Neuronal stem cell (in vitro differentiated cells): ENCODE measurements at regions not wholly inside any gene's neighbourhood (a gene's known extent, or its start where the extent isn't known, plus 50 kb on each side); places are given as distances from the start of the nearest gene placed in this dataset.

ENCODE experiments used
- DNase-seq: peaks from one replicate; pipeline ENCODE4 v3.0.0-alpha.2; 2013; ENCODE audit warnings: low spot score
- H2AFZ ChIP-seq: one replicate; pipeline ENCODE4 v1.6.1; 2013; ENCODE audit warnings: mild to moderate bottlenecking, low read length, inconsistent platforms
- H2AK5ac ChIP-seq: 2 replicates; pipeline ENCODE4 v1.6.1; 2013; ENCODE audit warnings: low read depth, mild to moderate bottlenecking, inconsistent platforms, low read length, moderate library complexity, mixed read lengths
- H2BK120ac ChIP-seq: 2 replicates; pipeline ENCODE4 v1.6.1; 2013; ENCODE audit warnings: low read depth, mild to moderate bottlenecking, inconsistent platforms, low read length, moderate library complexity, mixed read lengths
- H2BK12ac ChIP-seq: one replicate; pipeline ENCODE4 v1.6.1; 2013; ENCODE audit warnings: low read length, inconsistent platforms
- H2BK15ac ChIP-seq: 2 replicates; pipeline ENCODE4 v1.6.1; 2013; ENCODE audit warnings: mild to moderate bottlenecking, low read length, inconsistent platforms, mixed read lengths
- H2BK5ac ChIP-seq: one replicate; pipeline ENCODE4 v1.6.1; 2013; ENCODE audit warnings: inconsistent platforms, mild to moderate bottlenecking, low read length, moderate library complexity
- H3K14ac ChIP-seq: one replicate; pipeline ENCODE4 v1.6.1; 2013; ENCODE audit warnings: low read length, inconsistent platforms
- H3K18ac ChIP-seq: 2 replicates; pipeline ENCODE4 v1.6.1; 2013; ENCODE audit warnings: low read length, inconsistent platforms
- H3K23ac ChIP-seq: 2 replicates; pipeline ENCODE4 v1.6.1; 2013; ENCODE audit warnings: low read depth, mild to moderate bottlenecking, mixed read lengths, low read length, inconsistent platforms; ENCODE audit not compliant: poor library complexity
- H3K27ac ChIP-seq: replicated peaks from 3 replicates; pipeline ENCODE4 v1.5.1; 2013; ENCODE audit warnings: low read length, inconsistent platforms
- H3K27me3 ChIP-seq, 3 experiments: 2 replicates each; pipeline ENCODE4 v1.6.1; 2013; ENCODE audit warnings: low read length in 3 of 3, mild to moderate bottlenecking in 2 of 3, inconsistent platforms in 1 of 3, low read depth in 1 of 3, mixed read lengths in 1 of 3, moderate library complexity in 1 of 3; ENCODE audit not compliant: control insufficient read depth in 3 of 3, insufficient read depth in 3 of 3
- H3K36me3 ChIP-seq, 2 donors: replicated peaks in 1 of 2; 2 replicates each; pipeline ENCODE4 v1.6.1; 2013; ENCODE audit warnings: low read length in 2 of 2; ENCODE audit not compliant: control insufficient read depth in 2 of 2, insufficient read depth in 2 of 2
- H3K4ac ChIP-seq: 2 replicates; pipeline ENCODE4 v1.6.1; 2013; ENCODE audit warnings: inconsistent platforms, mild to moderate bottlenecking, low read length, moderate library complexity
- H3K4me1 ChIP-seq, 2 donors: 1 replicate in 1 of 2; 2 replicates in 1 of 2; pipeline ENCODE4 v1.6.1; 2013; ENCODE audit warnings: low read length in 2 of 2, low read depth in 1 of 2; ENCODE audit not compliant: control insufficient read depth in 2 of 2, insufficient read depth in 1 of 2
- H3K4me2 ChIP-seq: one replicate; pipeline ENCODE4 v1.6.1; 2013; ENCODE audit warnings: mild to moderate bottlenecking, low read length, inconsistent platforms; ENCODE audit not compliant: insufficient read depth, poor library complexity, severe bottlenecking
- H3K4me3 ChIP-seq, 2 donors: 2 replicates each; pipeline ENCODE4 v1.5.1; 2013; ENCODE audit warnings: low read length in 2 of 2, mild to moderate bottlenecking in 2 of 2, inconsistent platforms in 1 of 2, moderate library complexity in 1 of 2
- H3K79me1 ChIP-seq: one replicate; pipeline ENCODE4 v1.6.1; 2013; ENCODE audit warnings: low read depth, mild to moderate bottlenecking, inconsistent platforms, low read length, moderate library complexity
- H3K9ac ChIP-seq: one replicate; pipeline ENCODE4 v1.6.1; 2013; ENCODE audit warnings: mild to moderate bottlenecking, low read depth, low read length, inconsistent platforms; ENCODE audit not compliant: poor library complexity
- H3K9me3 ChIP-seq, 2 donors: replicated peaks in 1 of 2; 2 replicates each; pipeline versions ENCODE3 to v1.6.1; 2013; ENCODE audit warnings: low read length in 2 of 2, mild to moderate bottlenecking in 2 of 2, inconsistent platforms in 1 of 2, low read depth in 1 of 2, mixed read lengths in 1 of 2, moderate library complexity in 1 of 2; ENCODE audit not compliant: control insufficient read depth in 2 of 2, insufficient read depth in 1 of 2
- H4K8ac ChIP-seq: one replicate; pipeline ENCODE4 v1.6.1; 2013; ENCODE audit warnings: low read depth, mild to moderate bottlenecking, inconsistent platforms, low read length, moderate library complexity
- H4K91ac ChIP-seq: one replicate; pipeline ENCODE4 v1.6.1; 2013; ENCODE audit warnings: low read length, low read depth, mild to moderate bottlenecking, inconsistent platforms; ENCODE audit not compliant: poor library complexity
- WGBS, 2 donors: extraction: QIAGEN DNeasy Blood & Tissue Kit; methylation state at CpG; one replicate each; pipeline ENCODE4 v1.1.7; 2013; ENCODE audit warnings: missing lambda C conversion rate in 2 of 2, mixed read lengths in 1 of 2; ENCODE audit not compliant: insufficient read length in 2 of 2, insufficient replicate concordance in 1 of 2; ENCODE audit errors: extremely low coverage in 2 of 2; 5-methylcytosine and 5-hydroxymethylcytosine counted together

GRCh38 chr12:63220921-63221320 lies 69.9 kb upstream of the AVPR1A start:
- Histone ChIP-seq H2BK12ac (no peak overlapping the region), H3K18ac (no peak overlapping the region), H3K4ac (no peak overlapping the region), H3K4me3 (no peak overlapping the region), H2AFZ (no peak overlapping the region), H2AK5ac (no peak overlapping the region), H3K27ac (no peak overlapping the region), H3K36me3 (no peaks in the 10 kb centered on the region), H3K4me2 (no peak overlapping the region), H2BK5ac (no peak overlapping the region), H3K14ac (no peak overlapping the region), H4K8ac (no peak overlapping the region), H3K27me3 (no peaks in the 10 kb centered on the region), H3K79me1 (no peaks in the 10 kb centered on the region), H3K9ac (no peak overlapping the region), H2BK15ac (no peak overlapping the region), H4K91ac (no peak overlapping the region), H3K23ac (no peak overlapping the region), H3K4me1 (no peaks in the 10 kb centered on the region), H2BK120ac (no peak overlapping the region), H3K9me3 (no peaks in the 10 kb centered on the region)
- DNase-seq, result no peak
- WGBS, 2 donors, result no CpG with 5 or more reads among the region's 1 CpG

GRCh38 chr12:63212316-63212715 lies 61.3 kb upstream of the AVPR1A start:
- Histone ChIP-seq H2BK120ac (no peak overlapping the region), H4K91ac (no peak overlapping the region), H3K9ac (no peak overlapping the region), H3K18ac (no peak overlapping the region), H2AFZ (no peak overlapping the region), H3K4me3 (no peak overlapping the region), H2BK12ac (no peak overlapping the region), H3K27me3 (no peaks in the 10 kb centered on the region), H2BK5ac (no peak overlapping the region), H3K4me1 (no peaks in the 10 kb centered on the region), H2AK5ac (no peak overlapping the region), H2BK15ac (no peak overlapping the region), H3K79me1 (no peaks in the 10 kb centered on the region), H3K23ac (no peak overlapping the region), H3K4me2 (no peak overlapping the region), H3K4ac (peak overlapping the region; percentile 76), H4K8ac (no peak overlapping the region), H3K27ac (no peak overlapping the region), H3K14ac (no peak overlapping the region), H3K9me3 (no peaks in the 10 kb centered on the region), H3K36me3 (no peaks in the 10 kb centered on the region)
- WGBS, 2 donors, result no CpG with 5 or more reads among the region's 3 CpGs
- no peak for DNase-seq

- Histone ChIP-seq H2BK120ac (no peak overlapping the region), H3K27me3 (no peaks in the 10 kb centered on the region), H3K27ac (no peak overlapping the region), H3K23ac (no peak overlapping the region), H3K36me3 (no peaks in the 10 kb centered on the region), H3K4me2 (no peak overlapping the region), H3K18ac (no peak overlapping the region), H2BK15ac (no peak overlapping the region), H3K79me1 (no peaks in the 10 kb centered on the region), H3K4me3 (no peak overlapping the region), H4K91ac (no peak overlapping the region), H2AFZ (no peak overlapping the region), H3K4me1 (no peaks in the 10 kb centered on the region), H3K4ac (no peak overlapping the region), H2AK5ac (no peak overlapping the region), H3K14ac (no peak overlapping the region), H3K9ac (no peak overlapping the region), H4K8ac (no peak overlapping the region), H3K9me3 (no peaks in the 10 kb centered on the region), H2BK5ac (no peak overlapping the region), H2BK12ac (no peak overlapping the region)
- DNase-seq, result no peak
Measured at GRCh38 chr12:63208956-63209355, 58.0 kb upstream of the AVPR1A start.

GRCh38 chr12:63206909-63207308 lies 55.9 kb upstream of the AVPR1A start:
- DNase-seq, result no peak
- Histone ChIP-seq H3K4me3 (no peak overlapping the region), H2BK12ac (no peak overlapping the region), H4K8ac (no peak overlapping the region), H2BK120ac (no peak overlapping the region), H3K18ac (no peak overlapping the region), H3K9ac (no peak overlapping the region), H2AFZ (no peak overlapping the region), H4K91ac (no peak overlapping the region), H3K9me3 (no peaks in the 10 kb centered on the region), H3K4me2 (no peak overlapping the region), H3K4me1 (no peaks in the 10 kb centered on the region), H2BK5ac (no peak overlapping the region), H3K23ac (no peak overlapping the region), H3K27ac (no peak overlapping the region), H3K4ac (no peak overlapping the region), H3K27me3 (no peaks in the 10 kb centered on the region), H2BK15ac (no peak overlapping the region), H3K79me1 (no peaks in the 10 kb centered on the region), H2AK5ac (no peak overlapping the region), H3K36me3 (no peaks in the 10 kb centered on the region), H3K14ac (no peak overlapping the region)
- no CpG with 5 or more reads among the region's 3 CpGs for WGBS, 2 donors
